DND-41 (cell line): ENCODE measurements at regions not wholly inside any gene's neighbourhood (a gene's known extent, or its start where the extent isn't known, plus 50 kb on each side); places are given as distances from the start of the nearest gene placed in this dataset.

Source experiments
- EZH2 ChIP-seq: IDR thresholded peaks from 3 replicates; pipeline ENCODE4 v1.6.1; 2012; ENCODE audit warnings: borderline replicate concordance, low read depth, mild to moderate bottlenecking, moderate library complexity, low read length, inconsistent platforms; ENCODE audit not compliant: severe bottlenecking
- TF ChIP-seq, protein P1 (sequence below): IDR thresholded peaks from 2 replicates; pipeline ENCODE4 v1.5.1; 2012; ENCODE audit warnings: borderline replicate concordance, low read length, moderate library complexity, mild to moderate bottlenecking; ENCODE audit not compliant: poor library complexity, severe bottlenecking; ENCODE audit errors: extremely low read depth

DNA sequence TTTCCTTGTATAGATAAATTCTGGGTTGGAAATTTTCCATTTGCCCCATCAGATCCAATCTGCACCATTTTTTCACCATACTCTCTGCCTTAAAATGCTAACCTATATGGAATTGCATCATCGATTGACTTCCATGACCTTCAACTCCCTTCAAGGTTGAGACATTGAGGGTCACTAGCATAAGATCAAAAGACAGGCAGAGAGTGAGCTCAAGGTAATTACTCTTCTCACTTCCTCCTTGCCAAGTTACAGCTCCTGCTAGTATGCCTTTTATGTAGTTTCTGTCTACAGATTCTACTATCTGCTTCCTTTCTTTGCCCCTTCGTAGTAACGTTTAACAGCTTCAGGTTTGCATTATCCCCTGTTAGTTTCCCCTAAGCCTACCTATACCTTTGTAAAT, 1127.7 kb upstream of the LRRTM3 start:
- TF ChIP-seq, protein P1, sequence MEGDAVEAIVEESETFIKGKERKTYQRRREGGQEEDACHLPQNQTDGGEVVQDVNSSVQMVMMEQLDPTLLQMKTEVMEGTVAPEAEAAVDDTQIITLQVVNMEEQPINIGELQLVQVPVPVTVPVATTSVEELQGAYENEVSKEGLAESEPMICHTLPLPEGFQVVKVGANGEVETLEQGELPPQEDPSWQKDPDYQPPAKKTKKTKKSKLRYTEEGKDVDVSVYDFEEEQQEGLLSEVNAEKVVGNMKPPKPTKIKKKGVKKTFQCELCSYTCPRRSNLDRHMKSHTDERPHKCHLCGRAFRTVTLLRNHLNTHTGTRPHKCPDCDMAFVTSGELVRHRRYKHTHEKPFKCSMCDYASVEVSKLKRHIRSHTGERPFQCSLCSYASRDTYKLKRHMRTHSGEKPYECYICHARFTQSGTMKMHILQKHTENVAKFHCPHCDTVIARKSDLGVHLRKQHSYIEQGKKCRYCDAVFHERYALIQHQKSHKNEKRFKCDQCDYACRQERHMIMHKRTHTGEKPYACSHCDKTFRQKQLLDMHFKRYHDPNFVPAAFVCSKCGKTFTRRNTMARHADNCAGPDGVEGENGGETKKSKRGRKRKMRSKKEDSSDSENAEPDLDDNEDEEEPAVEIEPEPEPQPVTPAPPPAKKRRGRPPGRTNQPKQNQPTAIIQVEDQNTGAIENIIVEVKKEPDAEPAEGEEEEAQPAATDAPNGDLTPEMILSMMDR, result no peak
- TF ChIP-seq EZH2, result no peak
